Fibroblast of villous mesenchyme (primary cell): ENCODE measurements at regions not wholly inside any gene's neighbourhood (a gene's known extent, or its start where the extent isn't known, plus 50 kb on each side); places are given as distances from the start of the nearest gene placed in this dataset.
"Not testable (repeated sequence)": the region's sequence is repeated elsewhere in the genome, so short reads cannot be mapped to it uniquely, and the experiment has no call there.

Experiments used
- DNase-seq: peaks from one replicate; pipeline ENCODE4 v3.0.0-alpha.2; 2010; ENCODE audit warnings: low read depth
- H3K4me3 ChIP-seq: 2 replicates; pipeline ENCODE4 v1.5.1; 2011; ENCODE audit warnings: low read depth, mild to moderate bottlenecking, low read length
- TF ChIP-seq, protein P1 (sequence below): IDR thresholded peaks from 2 replicates; pipeline ENCODE4 v1.5.1; 2012; ENCODE audit warnings: low read depth, mild to moderate bottlenecking, low read length; ENCODE audit not compliant: insufficient read depth

GRCh38 chr16:79839466-79840341 is 239.2 kb upstream of the MAF start:
- TF ChIP-seq, protein P1, sequence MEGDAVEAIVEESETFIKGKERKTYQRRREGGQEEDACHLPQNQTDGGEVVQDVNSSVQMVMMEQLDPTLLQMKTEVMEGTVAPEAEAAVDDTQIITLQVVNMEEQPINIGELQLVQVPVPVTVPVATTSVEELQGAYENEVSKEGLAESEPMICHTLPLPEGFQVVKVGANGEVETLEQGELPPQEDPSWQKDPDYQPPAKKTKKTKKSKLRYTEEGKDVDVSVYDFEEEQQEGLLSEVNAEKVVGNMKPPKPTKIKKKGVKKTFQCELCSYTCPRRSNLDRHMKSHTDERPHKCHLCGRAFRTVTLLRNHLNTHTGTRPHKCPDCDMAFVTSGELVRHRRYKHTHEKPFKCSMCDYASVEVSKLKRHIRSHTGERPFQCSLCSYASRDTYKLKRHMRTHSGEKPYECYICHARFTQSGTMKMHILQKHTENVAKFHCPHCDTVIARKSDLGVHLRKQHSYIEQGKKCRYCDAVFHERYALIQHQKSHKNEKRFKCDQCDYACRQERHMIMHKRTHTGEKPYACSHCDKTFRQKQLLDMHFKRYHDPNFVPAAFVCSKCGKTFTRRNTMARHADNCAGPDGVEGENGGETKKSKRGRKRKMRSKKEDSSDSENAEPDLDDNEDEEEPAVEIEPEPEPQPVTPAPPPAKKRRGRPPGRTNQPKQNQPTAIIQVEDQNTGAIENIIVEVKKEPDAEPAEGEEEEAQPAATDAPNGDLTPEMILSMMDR, result no peak
- no peak for DNase-seq
- H3K4me3 ChIP-seq, result no peak overlapping the region

DNA sequence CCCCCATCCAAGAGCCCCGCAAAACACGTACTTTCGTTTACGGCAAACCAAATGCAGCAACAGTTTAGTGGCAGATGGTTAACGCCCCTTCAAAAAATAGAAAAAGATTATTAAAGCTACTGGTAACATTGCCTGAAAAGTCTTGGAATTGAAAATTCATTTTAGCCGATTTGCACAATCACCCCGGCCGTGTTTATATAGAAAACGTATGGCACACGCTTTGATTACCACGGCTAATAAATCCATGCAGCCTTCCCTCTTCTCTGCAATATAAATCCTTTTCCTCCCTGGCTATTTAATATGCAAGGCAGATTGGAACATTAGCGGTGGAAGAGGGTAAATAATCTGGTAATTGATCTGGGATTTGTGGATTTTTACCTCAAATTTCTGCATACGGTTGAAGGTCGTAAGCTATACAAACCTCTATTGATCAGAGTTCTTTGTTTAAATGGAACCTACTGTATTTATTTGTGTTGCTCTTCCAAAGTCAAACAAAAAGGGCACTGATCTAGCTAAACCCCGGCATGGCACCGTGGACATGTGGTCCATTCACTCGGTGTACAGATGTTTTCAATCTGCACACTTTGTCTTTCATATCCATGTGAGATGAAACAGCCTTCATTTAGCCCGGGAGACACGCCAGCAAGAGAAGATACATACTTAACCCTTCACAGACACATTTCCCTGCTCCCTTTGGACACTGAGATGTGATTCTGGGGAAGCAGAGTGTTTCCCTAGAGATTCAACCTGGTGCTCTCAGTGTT is 238.1 kb upstream of the MAF start:
- TF ChIP-seq, protein P1, result no peak
- H3K4me3 ChIP-seq, result peak overlapping the region; percentile 27
- peak; percentile 17 for DNase-seq

GRCh38 chr16:79836144-79836543 is 235.6 kb upstream of the MAF start:
- DNase-seq, result no peak
- TF ChIP-seq, protein P1, result no peak
- no peak overlapping the region for H3K4me3 ChIP-seq

DNA sequence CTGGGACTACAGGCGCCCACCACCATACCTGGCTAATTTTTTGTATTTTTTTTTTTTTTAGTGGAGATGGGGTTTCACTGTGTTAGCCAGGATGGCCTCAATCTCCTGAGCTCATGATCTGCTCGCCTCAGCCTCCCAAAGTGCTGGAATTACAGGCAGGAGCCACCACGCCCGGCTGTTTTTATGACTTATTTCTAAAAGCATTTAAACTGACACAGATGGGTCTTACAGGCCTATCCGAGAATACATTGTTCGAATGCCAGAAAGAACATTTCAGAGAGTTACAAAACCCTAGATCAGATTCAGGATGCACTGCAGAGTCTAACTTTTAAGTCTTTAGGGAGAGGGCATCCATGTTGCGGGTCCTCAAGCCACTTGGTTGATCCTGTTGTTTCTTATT is 234.7 kb upstream of the MAF start:
- DNase-seq, result no peak
- no peak overlapping the region for H3K4me3 ChIP-seq
- TF ChIP-seq, protein P1, result no peak

GRCh38 chr16:79834720-79835119 is 234.2 kb upstream of the MAF start:
- TF ChIP-seq, protein P1, result no peak
- no peak for DNase-seq

GRCh38 chr16:79834003-79834402 is 233.5 kb upstream of the MAF start:
- not testable (repeated sequence) for DNase-seq, H3K4me3 ChIP-seq

More at GRCh38 chr16:79834720-79835119, 234.2 kb upstream of the MAF start:
- no peak overlapping the region for H3K4me3 ChIP-seq

GRCh38 chr16:79833559-79833958 is 233.0 kb upstream of the MAF start:
- TF ChIP-seq, protein P1, result no peak
- no peak overlapping the region for H3K4me3 ChIP-seq
- no peak for DNase-seq
